ENCODE measurements at regions not wholly inside any gene's neighbourhood (a gene's known extent, or its start where the extent isn't known, plus 50 kb on each side); places are given as distances from the start of the nearest gene placed in this dataset.

GRCh38 chr3:159001711-159002110, 199.9 kb downstream of the MFSD1 start:
- Histone ChIP-seq H3K9ac (ENCODE audit: low read length in 5 of 5) (no peak overlapping the region), H3K9me3 (ENCODE audit: control insufficient read depth in 5 of 5, low read length in 5 of 5) (no peaks in the 10 kb centered on the region), H3K27ac (ENCODE audit: low read depth, low read length) (no peak overlapping the region), H3K4me1 (ENCODE audit: control insufficient read depth in 5 of 5, insufficient read depth in 5 of 5, low read length in 5 of 5) (no peaks in the 10 kb centered on the region), H3K27me3 (ENCODE audit: control insufficient read depth in 5 of 5, insufficient read depth in 4 of 5, low read length in 5 of 5) (no peaks in the 10 kb centered on the region), H3K36me3 (ENCODE audit: control insufficient read depth in 5 of 5, insufficient read depth in 5 of 5, low read length in 5 of 5) (no peaks in the 10 kb centered on the region), H3K4me3 (ENCODE audit: low read depth in 1 of 5, low read length in 5 of 5) (no peak overlapping the region)

GRCh38 chr3:159005137-159005536, 203.3 kb downstream of the MFSD1 start:
- Histone ChIP-seq H3K4me3 (ENCODE audit: low read depth in 1 of 5, low read length in 5 of 5) (no peak overlapping the region), H3K27ac (ENCODE audit: low read depth, low read length) (no peak overlapping the region), H3K27me3 (ENCODE audit: control insufficient read depth in 5 of 5, insufficient read depth in 4 of 5, low read length in 5 of 5) (peaks cover 0 to 4% (median 0%) of the 10 kb centered on the region in 5 donors), H3K9me3 (ENCODE audit: control insufficient read depth in 5 of 5, low read length in 5 of 5) (no peaks in the 10 kb centered on the region), H3K4me1 (ENCODE audit: control insufficient read depth in 5 of 5, insufficient read depth in 5 of 5, low read length in 5 of 5) (no peaks in the 10 kb centered on the region), H3K9ac (ENCODE audit: low read length in 5 of 5) (no peak overlapping the region), H3K36me3 (ENCODE audit: control insufficient read depth in 5 of 5, insufficient read depth in 5 of 5, low read length in 5 of 5) (no peaks in the 10 kb centered on the region)

- H3K4me3 ChIP-seq (ENCODE audit: low read depth in 1 of 5, low read length in 5 of 5) = no peak overlapping the region
- no peak overlapping the region for H3K9ac ChIP-seq (ENCODE audit: low read length in 5 of 5)
- H3K36me3 ChIP-seq (ENCODE audit: control insufficient read depth in 5 of 5, insufficient read depth in 5 of 5, low read length in 5 of 5) = no peaks in the 10 kb centered on the region
- peaks cover 0 to 4% (median 0%) of the 10 kb centered on the region in 5 donors for H3K27me3 ChIP-seq (ENCODE audit: control insufficient read depth in 5 of 5, insufficient read depth in 4 of 5, low read length in 5 of 5)
- no peak overlapping the region for H3K27ac ChIP-seq (ENCODE audit: low read depth, low read length)
- no peaks in the 10 kb centered on the region for H3K9me3 ChIP-seq (ENCODE audit: control insufficient read depth in 5 of 5, low read length in 5 of 5)
- no peaks in the 10 kb centered on the region for H3K4me1 ChIP-seq (ENCODE audit: control insufficient read depth in 5 of 5, insufficient read depth in 5 of 5, low read length in 5 of 5)
Observed at GRCh38 chr3:159007331-159007730, 205.5 kb downstream of the MFSD1 start.

- Histone ChIP-seq H3K9me3 (ENCODE audit: control insufficient read depth in 5 of 5, low read length in 5 of 5) (no peaks in the 10 kb centered on the region), H3K27me3 (ENCODE audit: control insufficient read depth in 5 of 5, insufficient read depth in 4 of 5, low read length in 5 of 5) (peaks cover 0 to 4% (median 0%) of the 10 kb centered on the region in 5 donors), H3K4me3 (ENCODE audit: low read depth in 1 of 5, low read length in 5 of 5) (no peak overlapping the region), H3K9ac (ENCODE audit: low read length in 5 of 5) (no peak overlapping the region), H3K36me3 (ENCODE audit: control insufficient read depth in 5 of 5, insufficient read depth in 5 of 5, low read length in 5 of 5) (no peaks in the 10 kb centered on the region), H3K27ac (ENCODE audit: low read depth, low read length) (no peak overlapping the region), H3K4me1 (ENCODE audit: control insufficient read depth in 5 of 5, insufficient read depth in 5 of 5, low read length in 5 of 5) (no peaks in the 10 kb centered on the region)
Observed at GRCh38 chr3:159008401-159008800, 206.5 kb downstream of the MFSD1 start.

- no peaks in the 10 kb centered on the region for H3K27me3 ChIP-seq (ENCODE audit: control insufficient read depth in 5 of 5, insufficient read depth in 4 of 5, low read length in 5 of 5)
- peaks cover 0 to 25% (median 16%) of the 10 kb centered on the region in 5 donors for H3K9me3 ChIP-seq (ENCODE audit: control insufficient read depth in 5 of 5, low read length in 5 of 5)
- no peak overlapping the region for H3K27ac ChIP-seq (ENCODE audit: low read depth, low read length)
- no peaks in the 10 kb centered on the region for H3K36me3 ChIP-seq (ENCODE audit: control insufficient read depth in 5 of 5, insufficient read depth in 5 of 5, low read length in 5 of 5)
- H3K4me3 ChIP-seq (ENCODE audit: low read depth in 1 of 5, low read length in 5 of 5) = no peak overlapping the region
- H3K4me1 ChIP-seq (ENCODE audit: control insufficient read depth in 5 of 5, insufficient read depth in 5 of 5, low read length in 5 of 5) = no peaks in the 10 kb centered on the region
- H3K9ac ChIP-seq (ENCODE audit: low read length in 5 of 5) = no peak overlapping the region
Observed at GRCh38 chr3:159018341-159018740, 216.5 kb downstream of the MFSD1 start.

- H3K4me3 ChIP-seq (ENCODE audit: low read depth in 1 of 5, low read length in 5 of 5) = no peak overlapping the region
- H3K4me1 ChIP-seq (ENCODE audit: control insufficient read depth in 5 of 5, insufficient read depth in 5 of 5, low read length in 5 of 5) = no peaks in the 10 kb centered on the region
- H3K9me3 ChIP-seq (ENCODE audit: control insufficient read depth in 5 of 5, low read length in 5 of 5) = peaks cover 7 to 29% (median 18%) of the 10 kb centered on the region in 5 donors
- H3K36me3 ChIP-seq (ENCODE audit: control insufficient read depth in 5 of 5, insufficient read depth in 5 of 5, low read length in 5 of 5) = no peaks in the 10 kb centered on the region
- no peaks in the 10 kb centered on the region for H3K27me3 ChIP-seq (ENCODE audit: control insufficient read depth in 5 of 5, insufficient read depth in 4 of 5, low read length in 5 of 5)
- no peak overlapping the region for H3K9ac ChIP-seq (ENCODE audit: low read length in 5 of 5)
- H3K27ac ChIP-seq (ENCODE audit: low read depth, low read length) = no peak overlapping the region
Observed at GRCh38 chr3:159025733-159026132, 223.9 kb downstream of the MFSD1 start.

- no peaks in the 10 kb centered on the region for H3K36me3 ChIP-seq (ENCODE audit: control insufficient read depth in 5 of 5, insufficient read depth in 5 of 5, low read length in 5 of 5)
- H3K27me3 ChIP-seq (ENCODE audit: control insufficient read depth in 5 of 5, insufficient read depth in 4 of 5, low read length in 5 of 5) = no peaks in the 10 kb centered on the region
- peaks cover 7 to 26% (median 18%) of the 10 kb centered on the region in 5 donors for H3K9me3 ChIP-seq (ENCODE audit: control insufficient read depth in 5 of 5, low read length in 5 of 5)
- H3K9ac ChIP-seq (ENCODE audit: low read length in 5 of 5) = no peak overlapping the region
- no peak overlapping the region for H3K4me3 ChIP-seq (ENCODE audit: low read depth in 1 of 5, low read length in 5 of 5)
- H3K4me1 ChIP-seq (ENCODE audit: control insufficient read depth in 5 of 5, insufficient read depth in 5 of 5, low read length in 5 of 5) = no peaks in the 10 kb centered on the region
- H3K27ac ChIP-seq (ENCODE audit: low read depth, low read length) = no peak overlapping the region
Observed at GRCh38 chr3:159026510-159026909, 224.7 kb downstream of the MFSD1 start.

- no peak overlapping the region for H3K27ac ChIP-seq (ENCODE audit: low read depth, low read length)
- no peak overlapping the region for H3K4me3 ChIP-seq (ENCODE audit: low read depth in 1 of 5, low read length in 5 of 5)
- no peaks in the 10 kb centered on the region for H3K36me3 ChIP-seq (ENCODE audit: control insufficient read depth in 5 of 5, insufficient read depth in 5 of 5, low read length in 5 of 5)
- H3K4me1 ChIP-seq (ENCODE audit: control insufficient read depth in 5 of 5, insufficient read depth in 5 of 5, low read length in 5 of 5) = no peaks in the 10 kb centered on the region
- no peak overlapping the region for H3K9ac ChIP-seq (ENCODE audit: low read length in 5 of 5)
- no peaks in the 10 kb centered on the region for H3K27me3 ChIP-seq (ENCODE audit: control insufficient read depth in 5 of 5, insufficient read depth in 4 of 5, low read length in 5 of 5)
- H3K9me3 ChIP-seq (ENCODE audit: control insufficient read depth in 5 of 5, low read length in 5 of 5) = peaks cover under 1 to 7% (median 4%) of the 10 kb centered on the region in 5 donors
Observed at GRCh38 chr3:159028706-159029105, 226.9 kb downstream of the MFSD1 start.

- no peaks in the 10 kb centered on the region for H3K36me3 ChIP-seq (ENCODE audit: control insufficient read depth in 5 of 5, insufficient read depth in 5 of 5, low read length in 5 of 5)
- no peaks in the 10 kb centered on the region for H3K27me3 ChIP-seq (ENCODE audit: control insufficient read depth in 5 of 5, insufficient read depth in 4 of 5, low read length in 5 of 5)
- H3K9ac ChIP-seq (ENCODE audit: low read length in 5 of 5) = no peak overlapping the region
- peaks cover 0 to 6% (median 2%) of the 10 kb centered on the region in 5 donors for H3K9me3 ChIP-seq (ENCODE audit: control insufficient read depth in 5 of 5, low read length in 5 of 5)
- H3K27ac ChIP-seq (ENCODE audit: low read depth, low read length) = no peak overlapping the region
- no peaks in the 10 kb centered on the region for H3K4me1 ChIP-seq (ENCODE audit: control insufficient read depth in 5 of 5, insufficient read depth in 5 of 5, low read length in 5 of 5)
- H3K4me3 ChIP-seq (ENCODE audit: low read depth in 1 of 5, low read length in 5 of 5) = no peak overlapping the region
Observed at GRCh38 chr3:159029306-159030026, 227.6 kb downstream of the MFSD1 start.

- H3K9me3 ChIP-seq (ENCODE audit: control insufficient read depth in 5 of 5, low read length in 5 of 5) = peaks cover 0 to 4% (median 2%) of the 10 kb centered on the region in 5 donors
- H3K4me1 ChIP-seq (ENCODE audit: control insufficient read depth in 5 of 5, insufficient read depth in 5 of 5, low read length in 5 of 5) = no peaks in the 10 kb centered on the region
- H3K4me3 ChIP-seq (ENCODE audit: low read depth in 1 of 5, low read length in 5 of 5) = no peak overlapping the region
Observed at GRCh38 chr3:159030138-159030670, 228.3 kb downstream of the MFSD1 start.

More at GRCh38 chr3:159030138-159030670, 228.3 kb downstream of the MFSD1 start:
- Histone ChIP-seq H3K27ac (ENCODE audit: low read depth, low read length) (no peak overlapping the region), H3K9ac (ENCODE audit: low read length in 5 of 5) (no peak overlapping the region), H3K27me3 (ENCODE audit: control insufficient read depth in 5 of 5, insufficient read depth in 4 of 5, low read length in 5 of 5) (no peaks in the 10 kb centered on the region), H3K36me3 (ENCODE audit: control insufficient read depth in 5 of 5, insufficient read depth in 5 of 5, low read length in 5 of 5) (no peaks in the 10 kb centered on the region)
